Suprapubic skin (tissue), 3 donors: ENCODE measurements at regions not wholly inside any gene's neighbourhood (a gene's known extent, or its start where the extent isn't known, plus 50 kb on each side); places are given as distances from the start of the nearest gene placed in this dataset.

Experiments used
- POLR2A ChIP-seq, 2 donors: fragments of 450-650 bp; IDR thresholded peaks; one replicate each; pipeline ENCODE4 v1.6.1; 2017; ENCODE audit warnings: antibody characterized with exemption in 2 of 2, mild to moderate bottlenecking in 2 of 2, moderate library complexity in 2 of 2
- TF ChIP-seq, protein P1 (sequence below), 2 donors: fragments of 200-600 bp in 1 of 2; fragments of 450-650 bp in 1 of 2; sonication (generic) in 1 of 2; IDR thresholded peaks; one replicate each; pipeline ENCODE4 v1.5.1; 2016 to 2019; ENCODE audit warnings: antibody characterized with exemption in 2 of 2, mild to moderate bottlenecking in 1 of 2, moderate library complexity in 1 of 2

DNA sequence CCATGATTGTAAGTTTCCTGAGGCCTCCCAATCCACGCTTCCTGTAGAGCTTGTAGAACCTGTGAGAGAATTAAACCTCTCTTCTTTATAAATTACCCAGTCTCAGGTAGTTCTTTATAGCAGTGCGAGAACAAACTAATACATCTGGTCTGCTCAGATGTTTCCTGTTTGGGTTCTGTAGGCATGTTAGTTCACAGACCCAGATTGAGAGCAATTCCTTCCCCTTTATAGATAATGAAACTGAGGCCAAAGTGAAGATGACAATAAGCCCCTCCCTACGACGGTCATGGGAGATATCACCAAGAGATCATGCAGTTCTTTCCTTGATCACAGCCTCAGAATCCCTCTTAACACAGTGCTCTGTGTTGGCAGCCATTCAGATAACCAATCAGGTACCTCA is 76.5 kb upstream of the CLMN start:
- TF ChIP-seq, protein P1, sequence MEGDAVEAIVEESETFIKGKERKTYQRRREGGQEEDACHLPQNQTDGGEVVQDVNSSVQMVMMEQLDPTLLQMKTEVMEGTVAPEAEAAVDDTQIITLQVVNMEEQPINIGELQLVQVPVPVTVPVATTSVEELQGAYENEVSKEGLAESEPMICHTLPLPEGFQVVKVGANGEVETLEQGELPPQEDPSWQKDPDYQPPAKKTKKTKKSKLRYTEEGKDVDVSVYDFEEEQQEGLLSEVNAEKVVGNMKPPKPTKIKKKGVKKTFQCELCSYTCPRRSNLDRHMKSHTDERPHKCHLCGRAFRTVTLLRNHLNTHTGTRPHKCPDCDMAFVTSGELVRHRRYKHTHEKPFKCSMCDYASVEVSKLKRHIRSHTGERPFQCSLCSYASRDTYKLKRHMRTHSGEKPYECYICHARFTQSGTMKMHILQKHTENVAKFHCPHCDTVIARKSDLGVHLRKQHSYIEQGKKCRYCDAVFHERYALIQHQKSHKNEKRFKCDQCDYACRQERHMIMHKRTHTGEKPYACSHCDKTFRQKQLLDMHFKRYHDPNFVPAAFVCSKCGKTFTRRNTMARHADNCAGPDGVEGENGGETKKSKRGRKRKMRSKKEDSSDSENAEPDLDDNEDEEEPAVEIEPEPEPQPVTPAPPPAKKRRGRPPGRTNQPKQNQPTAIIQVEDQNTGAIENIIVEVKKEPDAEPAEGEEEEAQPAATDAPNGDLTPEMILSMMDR (IDR thresholded peaks at IDR 0.05), result no peak
- TF ChIP-seq POLR2A (IDR thresholded peaks at IDR 0.05), result no peak
